Motor neuron (in vitro differentiated cells): ENCODE measurements at regions not wholly inside any gene's neighbourhood (a gene's known extent, or its start where the extent isn't known, plus 50 kb on each side); places are given as distances from the start of the nearest gene placed in this dataset.

Experiments
- ATAC-seq, 8 experiments: fragments of 200-7000 bp; cut with Tn5 transposase; replicated peaks in 6 of 8; 2 replicates each; pipeline ENCODE4 v1.8.0; 2021; ENCODE audit warnings: mild to moderate bottlenecking in 8 of 8, moderate library complexity in 8 of 8
- H3K27ac ChIP-seq, 2 donors: fragments of 250-450 bp; sonication (Bioruptor Pico); 2 replicates each; pipeline ENCODE4 v1.9.0; 2021; ENCODE audit warnings: antibody characterized with exemption in 2 of 2, mild to moderate bottlenecking in 2 of 2, moderate library complexity in 1 of 2
- H3K4me1 ChIP-seq, 2 donors: fragments of 250-450 bp; sonication (Bioruptor Pico); replicated peaks in 1 of 2; 2 replicates each; pipeline ENCODE4 v1.6.1; 2021; ENCODE audit warnings: antibody characterized with exemption in 2 of 2, mild to moderate bottlenecking in 2 of 2, moderate library complexity in 1 of 2
- H3K4me3 ChIP-seq, 5 donors: fragments of 250-450 bp; sonication (Bioruptor Pico); 2 replicates each; pipeline ENCODE4 v1.9.0; 2021; ENCODE audit warnings: antibody characterized with exemption in 5 of 5, mild to moderate bottlenecking in 5 of 5, moderate library complexity in 4 of 5
- WGBS, 10 experiments: fragments of 450-650 bp; shearing (Covaris generic); methylation state at CpG; one replicate each; pipeline ENCODE4 v1.0.0; 2022; 5-methylcytosine and 5-hydroxymethylcytosine counted together
- in situ Hi-C, 9 experiments: fragments of 400-800 bp; cut with MboI; loops; one replicate each; pipeline ENCODE4 v1.15.0; 2021; ENCODE audit warnings: low sequenced_read_pairs in 9 of 9, low pct_unique_long_range_greater_than_20kb in 2 of 9; ENCODE audit not compliant: unreplicated experiment in 9 of 9

- no peak overlapping the region for H3K4me3 ChIP-seq
- 86 to 100% (median 100%) methylated on average over 1 of the region's 1 CpG; no CpG with 5 or more reads in 1 of the 10 experiments for WGBS, 10 experiments
- in situ Hi-C loops = no loop called here
These were observed 566.9 kb downstream of the PLCL1 start for GRCh38 chr2:198371329-198371728.

DNA sequence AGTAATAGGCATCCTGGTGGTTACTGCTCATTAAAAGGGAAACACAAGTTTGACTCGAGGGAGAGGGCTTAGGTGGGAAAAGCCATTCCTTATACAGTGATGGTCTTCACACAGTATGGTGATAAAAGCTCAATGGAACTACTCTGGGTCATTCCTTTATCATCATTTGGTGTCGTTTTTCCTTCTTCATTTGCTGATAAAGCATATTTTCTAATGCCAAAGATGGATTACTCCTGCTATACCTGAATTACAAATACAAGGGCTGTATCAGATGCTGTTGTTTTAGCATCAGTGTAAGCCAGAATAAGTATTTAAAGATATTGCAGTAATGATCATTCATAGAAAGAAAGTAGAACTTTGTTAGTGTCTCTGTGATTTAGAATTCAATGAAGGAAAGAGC is 563.7 kb downstream of the PLCL1 start:
- WGBS, 10 experiments = 20 to 100% (median 72%) methylated on average over 1 to 2 of the region's 2 CpGs; no CpG with 5 or more reads in 1 of the 10 experiments
- H3K4me1 ChIP-seq = no peaks in the 10 kb centered on the region

More at GRCh38 chr2:198371329-198371728, 566.9 kb downstream of the PLCL1 start:
- no peak overlapping the region for H3K27ac ChIP-seq
- no peak for ATAC-seq
- H3K4me1 ChIP-seq = no peaks in the 10 kb centered on the region

GRCh38 chr2:198362740-198363139 is 558.3 kb downstream of the PLCL1 start:
- H3K4me1 ChIP-seq = no peaks in the 10 kb centered on the region
- no peak overlapping the region for H3K27ac ChIP-seq
- in situ Hi-C loops = no loop called here
- no peak for ATAC-seq
- no peak overlapping the region for H3K4me3 ChIP-seq
- 18 to 100% (median 90%) methylated on average over 1 of the region's 1 CpG; no CpG with 5 or more reads in 3 of the 10 experiments for WGBS, 10 experiments

More for the DNA sequence above, 563.7 kb downstream of the PLCL1 start:
- ATAC-seq = no peak
- H3K4me3 ChIP-seq = no peak overlapping the region
- H3K27ac ChIP-seq = no peak overlapping the region
- in situ Hi-C loops = no loop called here

DNA sequence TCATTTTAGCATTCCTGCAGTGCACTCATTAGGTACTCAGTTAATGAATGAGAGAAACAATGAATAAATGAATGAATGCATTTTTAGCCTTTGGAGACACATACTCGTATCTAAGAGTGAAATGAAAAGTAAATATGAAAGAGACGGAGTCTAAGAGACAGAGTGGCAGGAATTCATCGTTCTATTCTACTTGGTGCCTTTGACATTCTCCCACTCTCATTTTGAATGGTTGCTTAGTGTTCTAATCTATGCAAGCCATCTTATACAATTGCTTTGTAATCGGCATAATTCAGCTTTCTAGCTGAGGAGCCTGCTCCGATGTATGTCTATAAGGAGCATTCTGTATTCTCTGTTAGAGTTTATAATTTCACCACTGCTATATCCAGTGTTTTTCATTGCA is 554.9 kb downstream of the PLCL1 start:
- peak in 3 of 8 experiments; percentile 12 to 93 (median 29) for ATAC-seq
- no peaks in the 10 kb centered on the region for H3K4me1 ChIP-seq
- in situ Hi-C loops = no loop called here
- H3K4me3 ChIP-seq = no peak overlapping the region
- H3K27ac ChIP-seq = no peak overlapping the region
- WGBS, 10 experiments = 45 to 85% (median 80%) methylated on average over 1 to 5 of the region's 5 CpGs; no CpG with 5 or more reads in 1 of the 10 experiments

DNA sequence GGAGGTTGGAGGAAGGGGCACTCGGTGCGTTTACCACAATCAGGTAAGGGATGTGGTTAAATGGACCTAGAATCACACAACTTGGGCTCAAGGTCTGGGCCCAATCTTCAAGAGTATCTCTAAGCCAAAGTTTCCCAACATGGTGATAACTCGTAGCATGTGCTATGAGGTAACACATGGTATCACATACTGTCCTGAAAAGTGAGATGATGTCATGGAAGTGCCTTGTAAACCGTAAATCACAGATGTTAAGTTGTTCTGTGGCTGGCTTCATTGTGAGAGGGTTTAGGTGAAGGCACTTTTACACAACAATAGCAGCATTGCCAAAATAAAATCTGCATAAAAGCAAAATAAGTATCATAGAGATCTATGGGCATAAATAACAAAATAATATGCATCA is 551.8 kb downstream of the PLCL1 start:
- Histone ChIP-seq H3K4me3 (no peak overlapping the region), H3K4me1 (no peaks in the 10 kb centered on the region), H3K27ac (no peak overlapping the region)
- in situ Hi-C loops = no loop called here
- 47 to 100% (median 93%) methylated on average over 1 to 4 of the region's 4 CpGs; no CpG with 5 or more reads in 3 of the 10 experiments for WGBS, 10 experiments
- no peak for ATAC-seq

- in situ Hi-C loops = no loop called here
- 60 to 100% (median 83%) methylated on average over 1 to 4 of the region's 4 CpGs for WGBS, 10 experiments
- no peak for ATAC-seq
- H3K4me1 ChIP-seq = no peaks in the 10 kb centered on the region
- H3K27ac ChIP-seq = no peak overlapping the region
- no peak overlapping the region for H3K4me3 ChIP-seq
These were observed 547.3 kb downstream of the PLCL1 start for GRCh38 chr2:198351647-198352046.

DNA sequence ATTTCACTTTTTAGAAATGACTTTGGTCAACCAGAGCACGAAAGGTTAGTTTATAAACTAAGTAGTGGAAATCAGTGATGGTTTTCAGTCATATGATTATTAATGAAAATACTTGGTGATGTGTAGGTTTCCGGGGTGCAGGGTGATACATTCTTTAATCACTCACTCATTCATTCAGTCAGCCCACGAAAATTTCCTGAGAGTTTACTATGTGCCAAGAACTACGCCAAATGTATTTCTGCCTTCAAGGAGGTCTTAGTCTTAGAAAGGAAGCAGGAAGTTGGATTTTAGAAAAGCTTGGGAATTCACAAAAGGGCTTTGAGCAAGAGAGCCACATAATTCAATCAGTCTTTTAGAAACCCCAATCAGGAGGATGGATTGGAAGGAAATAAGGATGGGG is 543.6 kb downstream of the PLCL1 start:
- no peak for ATAC-seq
- in situ Hi-C loops = no loop called here
- WGBS, 10 experiments = 47 to 100% (median 79%) methylated on average over 1 to 4 of the region's 4 CpGs; no CpG with 5 or more reads in 1 of the 10 experiments
- Histone ChIP-seq H3K4me3 (no peak overlapping the region), H3K27ac (no peak overlapping the region), H3K4me1 (no peaks in the 10 kb centered on the region)

DNA sequence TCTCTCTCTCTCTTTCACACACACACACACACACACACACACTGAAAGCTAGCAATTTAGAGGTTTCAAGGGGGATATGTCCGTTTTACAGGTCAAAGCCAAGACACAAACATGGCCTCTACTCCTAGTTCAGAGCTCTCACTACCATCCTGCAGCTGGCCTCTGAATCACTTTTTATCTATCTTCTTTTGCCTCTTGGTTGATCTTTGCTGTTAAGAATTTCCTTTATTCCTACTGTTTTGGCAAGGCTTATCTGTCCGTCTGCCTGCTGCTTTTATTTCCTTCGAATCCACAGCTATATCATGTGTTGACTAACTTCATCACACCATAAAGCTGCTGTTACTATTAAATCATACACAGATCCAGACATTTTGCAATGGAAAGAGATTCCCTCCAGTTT is 543.0 kb downstream of the PLCL1 start:
- 63 to 100% (median 83%) methylated on average over 1 to 3 of the region's 3 CpGs; no CpG with 5 or more reads in 2 of the 10 experiments for WGBS, 10 experiments
- no peak for ATAC-seq

GRCh38 chr2:198343471-198343870 is 539.1 kb downstream of the PLCL1 start:
- Histone ChIP-seq H3K4me1 (no peaks in the 10 kb centered on the region), H3K4me3 (no peak overlapping the region), H3K27ac (no peak overlapping the region)
- WGBS, 10 experiments = 33 to 100% (median 83%) methylated on average over 1 of the region's 1 CpG; no CpG with 5 or more reads in 1 of the 10 experiments
- in situ Hi-C loops = no loop called here
- no peak for ATAC-seq

More for the DNA sequence above, 543.0 kb downstream of the PLCL1 start:
- Histone ChIP-seq H3K27ac (no peak overlapping the region), H3K4me3 (no peak overlapping the region), H3K4me1 (no peaks in the 10 kb centered on the region)
- in situ Hi-C loops = no loop called here

GRCh38 chr2:198340846-198341245 is 536.5 kb downstream of the PLCL1 start:
- no peak for ATAC-seq
- in situ Hi-C loops = no loop called here
- H3K27ac ChIP-seq = no peak overlapping the region
- no peak overlapping the region for H3K4me3 ChIP-seq
- 44 to 91% (median 71%) methylated on average over 1 to 2 of the region's 2 CpGs; no CpG with 5 or more reads in 1 of the 10 experiments for WGBS, 10 experiments
- H3K4me1 ChIP-seq = no peaks in the 10 kb centered on the region

- in situ Hi-C loops = no loop called here
- no peak overlapping the region for H3K4me3 ChIP-seq
- WGBS, 10 experiments = 86 to 100% (median 97%) methylated on average over 1 to 5 of the region's 5 CpGs; no CpG with 5 or more reads in 4 of the 10 experiments
- no peak for ATAC-seq
- H3K4me1 ChIP-seq = no peaks in the 10 kb centered on the region
- H3K27ac ChIP-seq = no peak overlapping the region
These were observed 534.7 kb downstream of the PLCL1 start for GRCh38 chr2:198339116-198339515.

DNA sequence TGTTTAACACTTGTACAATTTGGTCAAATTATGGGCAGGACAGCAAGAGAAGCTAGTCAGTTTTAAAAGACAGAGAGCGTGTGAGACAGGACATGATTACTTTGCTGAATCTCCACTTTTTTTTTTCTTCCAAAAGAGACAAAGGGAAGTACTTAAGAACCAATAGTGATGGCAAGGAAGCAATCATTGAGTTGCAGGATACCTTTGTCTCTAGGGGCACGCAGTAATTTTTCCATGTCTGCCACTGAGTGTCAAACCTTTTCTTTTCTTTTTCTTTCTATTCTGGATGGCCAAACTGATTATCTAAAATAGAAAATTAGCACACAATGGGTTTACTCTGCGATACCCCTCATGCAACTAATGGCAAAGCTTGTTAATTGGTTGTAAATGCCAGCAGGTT is 533.0 kb downstream of the PLCL1 start:
- in situ Hi-C loops = no loop called here
- ATAC-seq = no peak
- 15 to 100% (median 57%) methylated on average over 1 to 3 of the region's 3 CpGs for WGBS, 10 experiments
- H3K27ac ChIP-seq = no peak overlapping the region
- no peak overlapping the region for H3K4me3 ChIP-seq
- H3K4me1 ChIP-seq = no peaks in the 10 kb centered on the region

- 54 to 100% (median 92%) methylated on average over 1 to 2 of the region's 2 CpGs; no CpG with 5 or more reads in 1 of the 10 experiments for WGBS, 10 experiments
- H3K27ac ChIP-seq = no peak overlapping the region
- in situ Hi-C loops = no loop called here
- no peaks in the 10 kb centered on the region for H3K4me1 ChIP-seq
- no peak overlapping the region for H3K4me3 ChIP-seq
- no peak for ATAC-seq
These were observed 524.1 kb downstream of the PLCL1 start for GRCh38 chr2:198328454-198328853.

DNA sequence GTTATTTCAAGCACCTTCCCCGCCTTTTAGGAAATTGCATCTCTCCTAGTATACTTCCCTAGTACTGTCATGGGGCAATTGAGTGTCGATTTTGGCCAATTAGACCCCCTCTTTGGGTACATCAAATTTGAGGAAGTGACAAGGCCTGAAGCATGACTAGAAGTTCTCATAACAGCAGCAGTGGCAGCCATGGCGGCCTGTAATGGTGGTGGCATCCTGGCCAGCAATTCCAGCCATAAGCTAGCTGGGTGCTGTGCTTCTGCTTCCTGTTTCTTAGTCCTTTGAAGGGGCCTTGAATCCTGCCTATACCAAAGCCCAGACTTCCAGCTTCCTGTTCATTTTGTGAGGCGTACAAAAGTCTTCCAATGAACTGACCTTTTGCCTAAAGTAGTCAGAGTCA is 523.1 kb downstream of the PLCL1 start:
- WGBS, 10 experiments = 60 to 100% (median 92%) methylated on average over 1 to 3 of the region's 4 CpGs
- in situ Hi-C loops = no loop called here

More for the DNA sequence above, 523.1 kb downstream of the PLCL1 start:
- Histone ChIP-seq H3K4me1 (no peaks in the 10 kb centered on the region), H3K4me3 (no peak overlapping the region), H3K27ac (no peak overlapping the region)
- ATAC-seq = no peak
